Neural progenitor cell (in vitro differentiated cells): ENCODE measurements at regions not wholly inside any gene's neighbourhood (a gene's known extent, or its start where the extent isn't known, plus 50 kb on each side); places are given as distances from the start of the nearest gene placed in this dataset.

ENCODE experiments used
- DNase-seq: peaks from one replicate; pipeline ENCODE4 v3.0.0-alpha.2; 2016; ENCODE audit warnings: low spot score
- H2AFZ ChIP-seq: fragments of 200-600 bp; sonication (generic); replicated peaks from 2 replicates; pipeline ENCODE4 v1.6.1; 2016; ENCODE audit warnings: antibody characterized with exemption
- H3F3A ChIP-seq: fragments of 200-600 bp; sonication (generic); 2 replicates; pipeline ENCODE4 v1.6.1; 2016; ENCODE audit warnings: antibody characterized with exemption, low read depth
- H3K27ac ChIP-seq: fragments of 200-600 bp; sonication (generic); 2 replicates; pipeline ENCODE4 v1.5.1; 2016; ENCODE audit warnings: mild to moderate bottlenecking
- H3K27me3 ChIP-seq: fragments of 200-600 bp; sonication (generic); 2 replicates; pipeline ENCODE4 v1.6.1; 2016; ENCODE audit warnings: mild to moderate bottlenecking, moderate library complexity
- H3K36me3 ChIP-seq: fragments of 200-600 bp; sonication (generic); 2 replicates; pipeline ENCODE4 v1.5.1; 2016
- H3K4me1 ChIP-seq: fragments of 200-600 bp; sonication (generic); 2 replicates; pipeline ENCODE4 v1.6.1; 2016; ENCODE audit warnings: mixed run types
- H3K4me2 ChIP-seq: fragments of 200-600 bp; sonication (generic); 2 replicates; pipeline ENCODE4 v1.6.1; 2016
- H3K4me3 ChIP-seq: fragments of 200-600 bp; sonication (generic); 2 replicates; pipeline ENCODE4 v1.5.1; 2016
- H3K79me2 ChIP-seq: fragments of 200-600 bp; sonication (generic); 2 replicates; pipeline ENCODE4 v1.6.1; 2016; ENCODE audit warnings: low read depth
- H3K9ac ChIP-seq: fragments of 200-600 bp; sonication (generic); 2 replicates; pipeline ENCODE4 v1.6.1; 2016
- H3K9me3 ChIP-seq: fragments of 200-600 bp; sonication (generic); 2 replicates; pipeline ENCODE4 v1.5.1; 2016; ENCODE audit warnings: low read depth
- H4K20me1 ChIP-seq: fragments of 200-600 bp; sonication (generic); 2 replicates; pipeline ENCODE4 v1.6.1; 2016; ENCODE audit warnings: low read depth
- H3K27ac Mint-ChIP-seq: 3 replicates; pipeline ENCODE4 v1.8.0; 2021; ENCODE audit warnings: mixed read lengths
- H3K27me3 Mint-ChIP-seq: 2 replicates; pipeline ENCODE4 v1.8.0; 2022; ENCODE audit warnings: low read depth, mild to moderate bottlenecking, inconsistent platforms, moderate library complexity, mixed read lengths; ENCODE audit not compliant: insufficient read depth
- H3K36me3 Mint-ChIP-seq: 3 replicates; pipeline ENCODE4 v1.8.0; 2021; ENCODE audit warnings: mixed read lengths
- H3K4me1 Mint-ChIP-seq: 3 replicates; pipeline ENCODE4 v1.8.0; 2021; ENCODE audit warnings: mixed read lengths
- H3K4me3 Mint-ChIP-seq: 3 replicates; pipeline ENCODE4 v1.8.0; 2021; ENCODE audit warnings: mild to moderate bottlenecking, moderate library complexity, mixed read lengths
- H3K9me3 Mint-ChIP-seq: 3 replicates; pipeline ENCODE4 v1.8.0; 2020; ENCODE audit warnings: mixed read lengths
- EZH2 ChIP-seq: fragments of 200-600 bp; sonication (generic); IDR thresholded peaks from 2 replicates; pipeline ENCODE4 v1.6.1; 2017; ENCODE audit warnings: antibody characterized with exemption, mild to moderate bottlenecking, moderate library complexity
- EZH2phosphoT487 ChIP-seq: fragments of 200-600 bp; sonication (generic); IDR thresholded peaks from 2 replicates; pipeline ENCODE4 v1.6.1; 2017; ENCODE audit warnings: antibody characterized with exemption
- TF ChIP-seq, protein P1 (sequence below): fragments of 200-600 bp; sonication (generic); IDR thresholded peaks from 2 replicates; pipeline ENCODE4 v1.5.1; 2017; ENCODE audit warnings: antibody characterized with exemption, mild to moderate bottlenecking

DNA sequence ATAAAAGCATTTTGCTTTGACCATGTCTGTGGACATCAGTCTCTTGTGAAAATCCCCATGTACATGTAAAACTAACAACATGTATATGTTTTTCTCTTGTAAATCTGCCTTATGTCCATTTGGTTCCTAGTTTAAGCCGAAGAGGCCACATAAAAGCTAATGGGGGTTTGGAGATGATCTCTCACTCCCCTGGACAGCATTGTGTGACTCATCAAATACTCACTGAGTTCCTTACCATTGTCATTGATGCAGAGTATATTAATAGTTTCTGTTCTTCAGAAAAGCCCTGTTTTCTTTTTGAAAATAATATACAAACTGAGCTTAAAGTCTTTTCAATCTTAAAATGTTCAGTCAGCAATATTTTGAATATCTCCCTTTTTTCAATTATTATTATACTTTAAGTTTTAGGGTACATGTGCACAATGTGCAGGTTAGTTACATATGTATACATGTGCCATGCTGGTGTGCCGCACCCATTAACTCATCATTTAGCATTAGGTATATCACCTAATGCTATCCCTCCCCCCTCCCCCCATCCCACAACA lies 536.7 kb upstream of the HTR2A start:
- H3K27ac Mint-ChIP-seq: no peak overlapping the region
- H3K27ac ChIP-seq: no peak overlapping the region
- no peaks in the 10 kb centered on the region for H3K36me3 Mint-ChIP-seq
- H3K4me1 ChIP-seq: no peaks in the 10 kb centered on the region
- H3K27me3 Mint-ChIP-seq: no peaks in the 10 kb centered on the region
- H3K79me2 ChIP-seq: no peaks in the 10 kb centered on the region
- no peak overlapping the region for H3K4me3 ChIP-seq
- H3K36me3 ChIP-seq: no peaks in the 10 kb centered on the region
- no peaks in the 10 kb centered on the region for H4K20me1 ChIP-seq
- no peak for DNase-seq
- H3F3A ChIP-seq: no peaks in the 10 kb centered on the region
- no peak overlapping the region for H3K4me3 Mint-ChIP-seq
- H3K9me3 Mint-ChIP-seq: peaks cover 2% of the 10 kb centered on the region
- H3K27me3 ChIP-seq: no peaks in the 10 kb centered on the region
- TF ChIP-seq, protein P1, sequence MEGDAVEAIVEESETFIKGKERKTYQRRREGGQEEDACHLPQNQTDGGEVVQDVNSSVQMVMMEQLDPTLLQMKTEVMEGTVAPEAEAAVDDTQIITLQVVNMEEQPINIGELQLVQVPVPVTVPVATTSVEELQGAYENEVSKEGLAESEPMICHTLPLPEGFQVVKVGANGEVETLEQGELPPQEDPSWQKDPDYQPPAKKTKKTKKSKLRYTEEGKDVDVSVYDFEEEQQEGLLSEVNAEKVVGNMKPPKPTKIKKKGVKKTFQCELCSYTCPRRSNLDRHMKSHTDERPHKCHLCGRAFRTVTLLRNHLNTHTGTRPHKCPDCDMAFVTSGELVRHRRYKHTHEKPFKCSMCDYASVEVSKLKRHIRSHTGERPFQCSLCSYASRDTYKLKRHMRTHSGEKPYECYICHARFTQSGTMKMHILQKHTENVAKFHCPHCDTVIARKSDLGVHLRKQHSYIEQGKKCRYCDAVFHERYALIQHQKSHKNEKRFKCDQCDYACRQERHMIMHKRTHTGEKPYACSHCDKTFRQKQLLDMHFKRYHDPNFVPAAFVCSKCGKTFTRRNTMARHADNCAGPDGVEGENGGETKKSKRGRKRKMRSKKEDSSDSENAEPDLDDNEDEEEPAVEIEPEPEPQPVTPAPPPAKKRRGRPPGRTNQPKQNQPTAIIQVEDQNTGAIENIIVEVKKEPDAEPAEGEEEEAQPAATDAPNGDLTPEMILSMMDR: no peak
- no peak for TF ChIP-seq EZH2
- no peak for TF ChIP-seq EZH2phosphoT487
- H2AFZ ChIP-seq: no peak overlapping the region
- no peak overlapping the region for H3K9ac ChIP-seq
- H3K9me3 ChIP-seq: no peaks in the 10 kb centered on the region
- no peak overlapping the region for H3K4me2 ChIP-seq
- H3K4me1 Mint-ChIP-seq: no peaks in the 10 kb centered on the region

DNA sequence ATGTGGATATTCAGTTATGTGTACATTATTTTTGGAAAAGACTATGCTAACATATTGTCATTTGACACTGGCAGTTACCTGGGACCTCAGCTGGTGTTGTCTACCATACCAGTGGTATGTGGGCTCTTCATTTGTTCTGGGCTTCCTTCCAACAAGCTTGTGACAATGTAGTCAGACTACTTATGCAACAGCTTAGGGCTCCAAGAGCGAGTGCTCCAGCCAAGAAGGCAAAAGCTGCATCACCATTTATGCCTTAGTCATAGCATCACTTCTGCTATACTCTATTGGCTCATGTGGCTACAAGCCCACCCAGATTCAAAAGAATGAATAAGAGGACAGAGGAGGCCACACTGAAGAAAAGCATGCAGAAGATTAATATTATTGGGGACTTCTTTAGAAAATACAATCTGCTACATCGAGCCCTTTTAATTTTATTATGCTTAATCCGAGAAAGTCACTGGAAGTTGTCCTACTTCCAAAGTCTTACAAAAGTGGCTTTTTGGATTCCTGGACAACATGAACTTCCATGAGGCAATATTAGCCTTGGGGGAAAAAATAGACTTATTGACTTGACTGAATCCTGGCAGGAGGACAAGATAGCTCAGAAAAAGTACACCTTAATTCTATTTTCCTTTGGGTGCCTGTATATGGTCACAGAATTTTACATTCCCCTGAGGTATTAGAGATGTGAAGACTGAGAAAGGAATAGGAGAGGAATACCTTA lies 529.4 kb upstream of the HTR2A start:
- Histone ChIP-seq H3K79me2 (no peaks in the 10 kb centered on the region), H3K4me3 (no peak overlapping the region), H3K9ac (no peak overlapping the region), H2AFZ (no peak overlapping the region), H3K27ac (no peak overlapping the region), H3K9me3 (no peaks in the 10 kb centered on the region), H3K4me2 (no peak overlapping the region), H3F3A (no peaks in the 10 kb centered on the region), H4K20me1 (no peaks in the 10 kb centered on the region), H3K4me1 (no peaks in the 10 kb centered on the region), H3K36me3 (no peaks in the 10 kb centered on the region), H3K27me3 (no peaks in the 10 kb centered on the region)
- Mint-ChIP-seq H3K36me3 (no peaks in the 10 kb centered on the region), H3K9me3 (no peaks in the 10 kb centered on the region), H3K27me3 (no peaks in the 10 kb centered on the region), H3K4me3 (no peak overlapping the region), H3K4me1 (no peaks in the 10 kb centered on the region), H3K27ac (no peak overlapping the region)
- TF ChIP-seq EZH2 (no peak), EZH2phosphoT487 (no peak)
- TF ChIP-seq, protein P1: no peak
- DNase-seq: no peak

DNA sequence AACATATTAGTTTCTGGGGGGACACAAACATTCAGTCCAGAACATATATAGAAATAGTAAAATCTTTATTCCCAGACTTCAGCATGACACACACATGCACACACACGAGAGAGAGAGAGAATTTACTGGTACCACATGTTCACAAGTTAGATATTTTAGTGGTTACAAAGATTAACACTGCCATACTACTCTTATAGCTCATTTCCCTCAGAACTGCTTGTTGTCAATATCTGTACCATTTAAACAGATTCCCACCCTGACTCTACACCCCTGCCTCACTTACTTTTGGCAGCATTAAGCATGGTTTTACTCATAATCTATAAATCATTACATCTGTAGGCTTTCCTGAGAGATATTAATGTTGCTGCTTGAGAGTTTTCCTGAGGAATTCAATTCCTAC lies 524.7 kb upstream of the HTR2A start:
- Histone ChIP-seq H3K9me3 (no peaks in the 10 kb centered on the region), H2AFZ (no peak overlapping the region), H3K79me2 (no peaks in the 10 kb centered on the region), H3K4me3 (no peak overlapping the region), H4K20me1 (no peaks in the 10 kb centered on the region), H3K9ac (no peak overlapping the region), H3K4me2 (no peak overlapping the region), H3K4me1 (no peaks in the 10 kb centered on the region), H3K27me3 (no peaks in the 10 kb centered on the region), H3K36me3 (no peaks in the 10 kb centered on the region), H3F3A (no peaks in the 10 kb centered on the region), H3K27ac (no peak overlapping the region)
- Mint-ChIP-seq H3K36me3 (no peaks in the 10 kb centered on the region), H3K9me3 (peaks cover 2% of the 10 kb centered on the region), H3K4me1 (no peaks in the 10 kb centered on the region), H3K4me3 (no peak overlapping the region), H3K27me3 (no peaks in the 10 kb centered on the region), H3K27ac (no peak overlapping the region)
- DNase-seq: no peak
- TF ChIP-seq EZH2: no peak
- TF ChIP-seq, protein P1: no peak
- no peak for TF ChIP-seq EZH2phosphoT487
